ENCODE measurements at regions not wholly inside any gene's neighbourhood (a gene's known extent, or its start where the extent isn't known, plus 50 kb on each side); places are given as distances from the start of the nearest gene placed in this dataset.

DNA sequence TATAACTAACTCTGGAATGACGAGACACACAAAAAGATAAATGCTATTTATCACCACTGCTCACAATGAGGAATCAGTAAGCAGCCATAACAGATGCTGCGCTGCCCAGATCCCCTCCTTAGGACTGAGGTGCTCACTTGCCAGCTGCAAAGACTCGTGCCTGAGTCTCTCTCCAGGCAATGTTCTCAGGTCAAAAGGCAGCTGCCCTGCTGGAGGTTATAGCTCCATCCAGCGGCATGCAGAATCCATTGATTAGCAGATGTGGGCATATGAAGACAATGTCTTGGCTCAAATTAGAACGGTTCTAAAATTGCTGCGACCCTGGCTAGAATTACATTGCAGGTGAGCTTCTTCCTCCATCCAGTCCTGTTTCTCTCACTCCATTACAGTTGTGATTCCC, 328.2 kb upstream of the CHRM3 start:
- Mint-ChIP-seq H3K9me3 (peaks cover 26% of the 10 kb centered on the region), H3K4me3 (no peak overlapping the region), H3K27me3 (ENCODE audit: low read depth) (no peaks in the 10 kb centered on the region), H3K4me1 (peaks cover 35% of the 10 kb centered on the region), H3K27ac (peak overlapping the region; percentile 46), H3K36me3 (peaks cover 19% of the 10 kb centered on the region)
- DNase-seq (ENCODE audit: low spot score), result no peak
- POLR2A ChIA-PET, result no interaction called here
- CTCF ChIA-PET, result interaction anchor here (1.0 kb wide), 1 partner anchor 27 kb away, joined by 3 read pairs; no protein-coding TSS in a partner anchor
- peak; percentile 62 for ATAC-seq
- TF ChIP-seq, protein P1, sequence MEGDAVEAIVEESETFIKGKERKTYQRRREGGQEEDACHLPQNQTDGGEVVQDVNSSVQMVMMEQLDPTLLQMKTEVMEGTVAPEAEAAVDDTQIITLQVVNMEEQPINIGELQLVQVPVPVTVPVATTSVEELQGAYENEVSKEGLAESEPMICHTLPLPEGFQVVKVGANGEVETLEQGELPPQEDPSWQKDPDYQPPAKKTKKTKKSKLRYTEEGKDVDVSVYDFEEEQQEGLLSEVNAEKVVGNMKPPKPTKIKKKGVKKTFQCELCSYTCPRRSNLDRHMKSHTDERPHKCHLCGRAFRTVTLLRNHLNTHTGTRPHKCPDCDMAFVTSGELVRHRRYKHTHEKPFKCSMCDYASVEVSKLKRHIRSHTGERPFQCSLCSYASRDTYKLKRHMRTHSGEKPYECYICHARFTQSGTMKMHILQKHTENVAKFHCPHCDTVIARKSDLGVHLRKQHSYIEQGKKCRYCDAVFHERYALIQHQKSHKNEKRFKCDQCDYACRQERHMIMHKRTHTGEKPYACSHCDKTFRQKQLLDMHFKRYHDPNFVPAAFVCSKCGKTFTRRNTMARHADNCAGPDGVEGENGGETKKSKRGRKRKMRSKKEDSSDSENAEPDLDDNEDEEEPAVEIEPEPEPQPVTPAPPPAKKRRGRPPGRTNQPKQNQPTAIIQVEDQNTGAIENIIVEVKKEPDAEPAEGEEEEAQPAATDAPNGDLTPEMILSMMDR (IDR thresholded peaks at IDR 0.05), result no peak
- TF ChIP-seq, protein P2, sequence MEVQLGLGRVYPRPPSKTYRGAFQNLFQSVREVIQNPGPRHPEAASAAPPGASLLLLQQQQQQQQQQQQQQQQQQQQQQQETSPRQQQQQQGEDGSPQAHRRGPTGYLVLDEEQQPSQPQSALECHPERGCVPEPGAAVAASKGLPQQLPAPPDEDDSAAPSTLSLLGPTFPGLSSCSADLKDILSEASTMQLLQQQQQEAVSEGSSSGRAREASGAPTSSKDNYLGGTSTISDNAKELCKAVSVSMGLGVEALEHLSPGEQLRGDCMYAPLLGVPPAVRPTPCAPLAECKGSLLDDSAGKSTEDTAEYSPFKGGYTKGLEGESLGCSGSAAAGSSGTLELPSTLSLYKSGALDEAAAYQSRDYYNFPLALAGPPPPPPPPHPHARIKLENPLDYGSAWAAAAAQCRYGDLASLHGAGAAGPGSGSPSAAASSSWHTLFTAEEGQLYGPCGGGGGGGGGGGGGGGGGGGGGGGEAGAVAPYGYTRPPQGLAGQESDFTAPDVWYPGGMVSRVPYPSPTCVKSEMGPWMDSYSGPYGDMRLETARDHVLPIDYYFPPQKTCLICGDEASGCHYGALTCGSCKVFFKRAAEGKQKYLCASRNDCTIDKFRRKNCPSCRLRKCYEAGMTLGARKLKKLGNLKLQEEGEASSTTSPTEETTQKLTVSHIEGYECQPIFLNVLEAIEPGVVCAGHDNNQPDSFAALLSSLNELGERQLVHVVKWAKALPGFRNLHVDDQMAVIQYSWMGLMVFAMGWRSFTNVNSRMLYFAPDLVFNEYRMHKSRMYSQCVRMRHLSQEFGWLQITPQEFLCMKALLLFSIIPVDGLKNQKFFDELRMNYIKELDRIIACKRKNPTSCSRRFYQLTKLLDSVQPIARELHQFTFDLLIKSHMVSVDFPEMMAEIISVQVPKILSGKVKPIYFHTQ (CRISPR knock-in tag; IDR thresholded peaks at IDR 0.05), result no peak
- no peak for TF ChIP-seq SMAD3 (CRISPR knock-in tag; IDR thresholded peaks at IDR 0.05; ENCODE audit: borderline replicate concordance)
- no peak for TF ChIP-seq OVOL2 (CRISPR knock-in tag; IDR thresholded peaks at IDR 0.05; ENCODE audit: borderline replicate concordance)
- TF ChIP-seq ZNF416 (CRISPR knock-in tag; IDR thresholded peaks at IDR 0.05), result no peak
- TF ChIP-seq MYBL2 (CRISPR knock-in tag; IDR thresholded peaks at IDR 0.05), result no peak
- TF ChIP-seq E2F1 (CRISPR knock-in tag; IDR thresholded peaks at IDR 0.05), result no peak
- no peak for TF ChIP-seq TEAD4 (CRISPR knock-in tag; IDR thresholded peaks at IDR 0.05)
- TF ChIP-seq, protein P3, sequence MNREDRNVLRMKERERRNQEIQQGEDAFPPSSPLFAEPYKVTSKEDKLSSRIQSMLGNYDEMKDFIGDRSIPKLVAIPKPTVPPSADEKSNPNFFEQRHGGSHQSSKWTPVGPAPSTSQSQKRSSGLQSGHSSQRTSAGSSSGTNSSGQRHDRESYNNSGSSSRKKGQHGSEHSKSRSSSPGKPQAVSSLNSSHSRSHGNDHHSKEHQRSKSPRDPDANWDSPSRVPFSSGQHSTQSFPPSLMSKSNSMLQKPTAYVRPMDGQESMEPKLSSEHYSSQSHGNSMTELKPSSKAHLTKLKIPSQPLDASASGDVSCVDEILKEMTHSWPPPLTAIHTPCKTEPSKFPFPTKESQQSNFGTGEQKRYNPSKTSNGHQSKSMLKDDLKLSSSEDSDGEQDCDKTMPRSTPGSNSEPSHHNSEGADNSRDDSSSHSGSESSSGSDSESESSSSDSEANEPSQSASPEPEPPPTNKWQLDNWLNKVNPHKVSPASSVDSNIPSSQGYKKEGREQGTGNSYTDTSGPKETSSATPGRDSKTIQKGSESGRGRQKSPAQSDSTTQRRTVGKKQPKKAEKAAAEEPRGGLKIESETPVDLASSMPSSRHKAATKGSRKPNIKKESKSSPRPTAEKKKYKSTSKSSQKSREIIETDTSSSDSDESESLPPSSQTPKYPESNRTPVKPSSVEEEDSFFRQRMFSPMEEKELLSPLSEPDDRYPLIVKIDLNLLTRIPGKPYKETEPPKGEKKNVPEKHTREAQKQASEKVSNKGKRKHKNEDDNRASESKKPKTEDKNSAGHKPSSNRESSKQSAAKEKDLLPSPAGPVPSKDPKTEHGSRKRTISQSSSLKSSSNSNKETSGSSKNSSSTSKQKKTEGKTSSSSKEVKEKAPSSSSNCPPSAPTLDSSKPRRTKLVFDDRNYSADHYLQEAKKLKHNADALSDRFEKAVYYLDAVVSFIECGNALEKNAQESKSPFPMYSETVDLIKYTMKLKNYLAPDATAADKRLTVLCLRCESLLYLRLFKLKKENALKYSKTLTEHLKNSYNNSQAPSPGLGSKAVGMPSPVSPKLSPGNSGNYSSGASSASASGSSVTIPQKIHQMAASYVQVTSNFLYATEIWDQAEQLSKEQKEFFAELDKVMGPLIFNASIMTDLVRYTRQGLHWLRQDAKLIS (CRISPR knock-in tag; IDR thresholded peaks at IDR 0.05; ENCODE audit: borderline replicate concordance), result no peak
- no peak for TF ChIP-seq FOXP1 (CRISPR knock-in tag; IDR thresholded peaks at IDR 0.05; ENCODE audit: borderline replicate concordance)
- TF ChIP-seq CREM (CRISPR knock-in tag; IDR thresholded peaks at IDR 0.05), result no peak
- TF ChIP-seq, protein P4, sequence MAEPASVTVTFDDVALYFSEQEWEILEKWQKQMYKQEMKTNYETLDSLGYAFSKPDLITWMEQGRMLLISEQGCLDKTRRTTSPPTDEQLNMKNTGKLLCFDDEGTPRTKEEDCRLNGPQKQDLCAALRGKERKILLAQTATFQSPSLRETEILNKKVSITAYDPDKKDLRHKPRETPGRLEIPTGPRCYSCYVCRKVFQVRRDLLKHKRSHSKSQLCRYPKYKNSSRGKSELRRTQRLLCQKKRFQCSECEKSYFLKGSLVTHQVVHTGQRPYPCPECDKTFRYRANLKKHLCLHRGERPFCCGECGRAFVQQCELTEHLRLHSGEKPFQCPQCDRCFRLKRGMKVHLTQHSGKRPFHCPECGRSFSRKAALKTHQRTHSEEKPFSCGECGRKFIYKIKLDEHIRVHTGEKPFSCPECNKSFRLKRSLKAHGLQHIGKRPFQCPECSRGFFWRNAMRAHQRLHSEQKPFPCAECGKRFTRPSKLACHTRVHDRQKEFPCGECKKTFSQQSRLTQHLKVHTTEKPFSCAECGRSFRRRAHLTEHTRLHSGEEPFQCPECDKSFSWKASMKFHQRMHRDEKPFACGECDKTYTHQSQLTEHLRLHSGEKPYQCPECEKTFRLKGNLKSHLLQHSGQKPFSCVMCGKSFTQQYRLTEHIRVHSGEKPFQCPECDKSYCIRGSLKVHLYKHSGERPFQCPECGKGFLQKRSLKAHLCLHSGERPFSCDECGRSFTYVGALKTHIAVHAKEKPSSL (CRISPR knock-in tag; conservative IDR thresholded peaks at IDR 0.05), result no peak
- TF ChIP-seq, protein P5, sequence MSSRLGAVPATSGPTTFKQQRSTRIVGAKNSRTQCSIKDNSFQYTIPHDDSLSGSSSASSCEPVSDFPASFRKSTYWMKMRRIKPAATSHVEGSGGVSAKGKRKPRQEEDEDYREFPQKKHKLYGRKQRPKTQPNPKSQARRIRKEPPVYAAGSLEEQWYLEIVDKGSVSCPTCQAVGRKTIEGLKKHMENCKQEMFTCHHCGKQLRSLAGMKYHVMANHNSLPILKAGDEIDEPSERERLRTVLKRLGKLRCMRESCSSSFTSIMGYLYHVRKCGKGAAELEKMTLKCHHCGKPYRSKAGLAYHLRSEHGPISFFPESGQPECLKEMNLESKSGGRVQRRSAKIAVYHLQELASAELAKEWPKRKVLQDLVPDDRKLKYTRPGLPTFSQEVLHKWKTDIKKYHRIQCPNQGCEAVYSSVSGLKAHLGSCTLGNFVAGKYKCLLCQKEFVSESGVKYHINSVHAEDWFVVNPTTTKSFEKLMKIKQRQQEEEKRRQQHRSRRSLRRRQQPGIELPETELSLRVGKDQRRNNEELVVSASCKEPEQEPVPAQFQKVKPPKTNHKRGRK (CRISPR knock-in tag; IDR thresholded peaks at IDR 0.05; ENCODE audit: borderline replicate concordance), result no peak
- TF ChIP-seq, protein P6, sequence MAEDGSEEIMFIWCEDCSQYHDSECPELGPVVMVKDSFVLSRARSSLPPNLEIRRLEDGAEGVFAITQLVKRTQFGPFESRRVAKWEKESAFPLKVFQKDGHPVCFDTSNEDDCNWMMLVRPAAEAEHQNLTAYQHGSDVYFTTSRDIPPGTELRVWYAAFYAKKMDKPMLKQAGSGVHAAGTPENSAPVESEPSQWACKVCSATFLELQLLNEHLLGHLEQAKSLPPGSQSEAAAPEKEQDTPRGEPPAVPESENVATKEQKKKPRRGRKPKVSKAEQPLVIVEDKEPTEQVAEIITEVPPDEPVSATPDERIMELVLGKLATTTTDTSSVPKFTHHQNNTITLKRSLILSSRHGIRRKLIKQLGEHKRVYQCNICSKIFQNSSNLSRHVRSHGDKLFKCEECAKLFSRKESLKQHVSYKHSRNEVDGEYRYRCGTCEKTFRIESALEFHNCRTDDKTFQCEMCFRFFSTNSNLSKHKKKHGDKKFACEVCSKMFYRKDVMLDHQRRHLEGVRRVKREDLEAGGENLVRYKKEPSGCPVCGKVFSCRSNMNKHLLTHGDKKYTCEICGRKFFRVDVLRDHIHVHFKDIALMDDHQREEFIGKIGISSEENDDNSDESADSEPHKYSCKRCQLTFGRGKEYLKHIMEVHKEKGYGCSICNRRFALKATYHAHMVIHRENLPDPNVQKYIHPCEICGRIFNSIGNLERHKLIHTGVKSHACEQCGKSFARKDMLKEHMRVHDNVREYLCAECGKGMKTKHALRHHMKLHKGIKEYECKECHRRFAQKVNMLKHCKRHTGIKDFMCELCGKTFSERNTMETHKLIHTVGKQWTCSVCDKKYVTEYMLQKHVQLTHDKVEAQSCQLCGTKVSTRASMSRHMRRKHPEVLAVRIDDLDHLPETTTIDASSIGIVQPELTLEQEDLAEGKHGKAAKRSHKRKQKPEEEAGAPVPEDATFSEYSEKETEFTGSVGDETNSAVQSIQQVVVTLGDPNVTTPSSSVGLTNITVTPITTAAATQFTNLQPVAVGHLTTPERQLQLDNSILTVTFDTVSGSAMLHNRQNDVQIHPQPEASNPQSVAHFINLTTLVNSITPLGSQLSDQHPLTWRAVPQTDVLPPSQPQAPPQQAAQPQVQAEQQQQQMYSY (CRISPR knock-in tag; IDR thresholded peaks at IDR 0.05), result no peak
- TF ChIP-seq HMGXB4 (CRISPR knock-in tag; IDR thresholded peaks at IDR 0.05), result no peak
